Fibroblast of the aortic adventitia (primary cell): ENCODE measurements at regions not wholly inside any gene's neighbourhood (a gene's known extent, or its start where the extent isn't known, plus 50 kb on each side); places are given as distances from the start of the nearest gene placed in this dataset.
A peak's percentile ranks its signal among the peaks of the same experiment; 100 is the strongest.
"Not testable (repeated sequence)": the region's sequence is repeated elsewhere in the genome, so short reads cannot be mapped to it uniquely, and the experiment has no call there.

Experiments used
- DNase-seq: peaks from one replicate; pipeline ENCODE4 v3.0.0-alpha.2; 2010; ENCODE audit warnings: low read depth
- H3K4me3 ChIP-seq: 2 replicates; pipeline ENCODE4 v1.5.1; 2011; ENCODE audit warnings: low read depth, mild to moderate bottlenecking, control low read depth, low read length, moderate library complexity
- CTCF ChIP-seq: IDR thresholded peaks from 2 replicates; pipeline ENCODE4 v1.5.1; 2011; ENCODE audit warnings: mild to moderate bottlenecking, low read length, control low read depth, inconsistent platforms; ENCODE audit not compliant: insufficient read depth

DNA sequence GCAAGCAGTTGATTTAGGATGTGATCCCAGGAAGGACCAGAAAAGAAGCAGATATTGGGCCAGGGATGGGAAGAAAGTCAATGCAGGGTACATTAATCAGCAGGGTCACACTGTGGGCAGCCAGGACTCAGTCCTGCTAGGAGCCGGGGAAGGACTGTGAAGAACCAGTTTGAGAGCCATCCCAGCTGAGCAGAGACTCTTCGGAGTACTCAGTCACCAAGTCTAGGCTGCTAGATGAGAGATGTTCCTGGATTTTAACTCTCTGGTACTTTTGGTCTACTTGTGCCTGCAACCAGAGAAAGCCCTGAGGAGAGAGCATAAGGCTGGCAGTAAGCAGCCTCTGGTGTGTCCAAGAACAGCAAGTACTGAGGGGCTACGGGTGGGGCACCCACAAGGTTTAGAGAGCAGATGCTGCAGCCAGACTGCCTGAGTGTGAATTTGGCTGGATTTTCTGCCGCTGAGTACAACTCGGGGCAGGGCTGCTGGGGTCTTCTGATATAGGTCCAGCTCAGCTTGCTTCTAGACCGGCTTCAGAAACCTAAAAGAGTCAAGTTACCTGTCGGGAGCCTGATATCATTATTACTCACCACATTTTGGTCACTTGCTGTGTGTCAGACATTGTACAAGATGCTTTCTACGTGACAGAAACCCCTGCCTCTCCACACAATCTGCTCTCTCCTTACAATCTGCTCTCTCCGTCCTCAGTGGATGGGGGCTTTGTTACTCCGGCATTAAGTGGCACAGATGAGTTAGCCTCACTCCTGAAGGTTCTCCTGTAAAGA is 250.2 kb upstream of the GAS1 start:
- DNase-seq, result no peak
- TF ChIP-seq CTCF, result no peak

GRCh38 chr9:87198716-87199115 is 251.4 kb upstream of the GAS1 start:
- no peak for TF ChIP-seq CTCF
- H3K4me3 ChIP-seq, result no peak overlapping the region

More for the DNA sequence above, 250.2 kb upstream of the GAS1 start:
- no peak overlapping the region for H3K4me3 ChIP-seq

GRCh38 chr9:87199278-87199677 is 252.0 kb upstream of the GAS1 start:
- TF ChIP-seq CTCF, result no peak
- no peak for DNase-seq
- no peak overlapping the region for H3K4me3 ChIP-seq

More at GRCh38 chr9:87198716-87199115, 251.4 kb upstream of the GAS1 start:
- DNase-seq, result peak; percentile 68

DNA sequence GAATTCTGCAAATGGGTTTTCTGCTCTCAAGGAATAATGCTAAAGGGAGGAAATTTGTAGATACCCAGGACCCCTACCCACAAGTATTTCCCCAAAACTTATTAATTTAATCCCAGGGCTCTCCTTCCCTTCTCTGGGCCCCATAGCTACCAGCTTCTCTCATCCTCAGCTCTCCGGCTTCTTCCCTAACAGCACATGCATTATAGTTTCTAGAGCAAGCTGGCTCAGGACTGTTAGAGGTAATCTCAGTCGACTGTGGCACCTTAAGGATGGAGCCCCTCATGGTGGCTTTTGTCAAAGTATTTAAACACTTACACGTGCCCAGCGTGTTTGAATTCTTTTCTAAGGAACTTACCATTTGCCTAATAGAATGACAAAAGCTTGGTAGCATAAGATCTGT is 252.5 kb upstream of the GAS1 start:
- no peak for DNase-seq
- no peak overlapping the region for H3K4me3 ChIP-seq
- no peak for TF ChIP-seq CTCF

- TF ChIP-seq CTCF, result no peak
- H3K4me3 ChIP-seq, result no peak overlapping the region
- DNase-seq, result peak; percentile 51
Measured at GRCh38 chr9:87201351-87201751, 254.0 kb upstream of the GAS1 start.

- H3K4me3 ChIP-seq, result no peak overlapping the region
- no peak for TF ChIP-seq CTCF
- no peak for DNase-seq
Measured at GRCh38 chr9:87206064-87206661, 258.9 kb upstream of the GAS1 start.

GRCh38 chr9:87210658-87211057 is 263.4 kb upstream of the GAS1 start:
- not testable (repeated sequence) for DNase-seq, H3K4me3 ChIP-seq
